T-cell (primary cell): ENCODE measurements at regions not wholly inside any gene's neighbourhood (a gene's known extent, or its start where the extent isn't known, plus 50 kb on each side); places are given as distances from the start of the nearest gene placed in this dataset.
"Not testable (repeated sequence)": the region's sequence is repeated elsewhere in the genome, so short reads cannot be mapped to it uniquely, and the experiment has no call there.

ENCODE experiments used
- ATAC-seq, 4 experiments: fragments of 200-7000 bp in 3 of 4; fragments of 150-1000 bp in 1 of 4; cut with Tn5 transposase; replicated peaks in 1 of 4; 1 replicate in 3 of 4; 2 replicates in 1 of 4; pipeline ENCODE4 v1.10.0; 2021; ENCODE audit warnings: moderate library complexity in 3 of 4, mild to moderate bottlenecking in 2 of 4, moderate number of reproducible peaks in 1 of 4
- CTCF ChIA-PET, 2 donors: fragments of 300-600 bp; sonication (Branson Sonifier 250); formaldehyde crosslinking; loops; one replicate each; lab custom pipeline; 2022; ENCODE audit warnings: antibody characterized with exemption in 2 of 2; lab: Charles Lee
- POLR2A ChIA-PET, 2 donors: fragments of 300-600 bp; sonication (Branson Sonifier 250); formaldehyde crosslinking; loops; one replicate each; lab custom pipeline; 2022; ENCODE audit warnings: antibody characterized with exemption in 2 of 2; lab: Charles Lee
- DNase-seq, 35 experiments: peaks; one replicate each; pipeline versions ENCODE4 v3.0.0 to v3.0.0-alpha.2; 2013 to 2023
- H3K27ac ChIP-seq: one replicate; pipeline ENCODE4 v1.5.1; 2013; ENCODE audit warnings: low read length
- H3K27me3 ChIP-seq, 2 experiments: replicated peaks in 1 of 2; 1 replicate in 1 of 2; 2 replicates in 1 of 2; pipeline versions ENCODE4 v1.6.1 to v1.7.0; 2013; ENCODE audit warnings: low read length in 1 of 2, mixed read lengths in 1 of 2; ENCODE audit not compliant: control insufficient read depth in 2 of 2, insufficient read depth in 2 of 2; ENCODE audit errors: extremely low read depth in 1 of 2
- H3K36me3 ChIP-seq, 2 donors: 1 replicate in 1 of 2; 2 replicates in 1 of 2; pipeline versions ENCODE4 v1.6.1 to v1.7.0; 2013; ENCODE audit warnings: low read length in 1 of 2; ENCODE audit not compliant: control insufficient read depth in 2 of 2, insufficient read depth in 1 of 2; ENCODE audit errors: extremely low read depth in 1 of 2
- H3K4me1 ChIP-seq, 2 experiments: 1 replicate in 1 of 2; 2 replicates in 1 of 2; pipeline versions ENCODE4 v1.6.1 to v1.7.0; 2013; ENCODE audit warnings: low read length in 2 of 2, mixed read lengths in 1 of 2; ENCODE audit not compliant: insufficient read depth in 2 of 2, control insufficient read depth in 1 of 2; ENCODE audit errors: extremely low read depth in 1 of 2
- H3K4me3 ChIP-seq, 2 donors: 1 replicate in 1 of 2; 2 replicates in 1 of 2; pipeline versions ENCODE4 v1.5.1 to v1.7.0; 2013; ENCODE audit warnings: mild to moderate bottlenecking in 2 of 2, low read length in 1 of 2, moderate library complexity in 1 of 2; ENCODE audit not compliant: control insufficient read depth in 1 of 2; ENCODE audit errors: extremely low read depth in 1 of 2
- H3K9me3 ChIP-seq: 2 replicates; pipeline ENCODE4 v1.7.0; 2013
- H3K27ac Mint-ChIP-seq, 2 donors: one replicate each; pipeline ENCODE4 v1.8.0; 2020 to 2021; ENCODE audit warnings: mild to moderate bottlenecking in 2 of 2, mixed read lengths in 2 of 2
- H3K27me3 Mint-ChIP-seq, 2 donors: one replicate each; pipeline ENCODE4 v1.8.0; 2021 to 2022; ENCODE audit warnings: mixed read lengths in 2 of 2
- H3K36me3 Mint-ChIP-seq: one replicate; pipeline ENCODE4 v1.8.0; 2021; ENCODE audit warnings: mixed read lengths
- H3K4me1 Mint-ChIP-seq, 3 donors: one replicate each; pipeline ENCODE4 v1.8.0; 2020 to 2022; ENCODE audit warnings: mixed read lengths in 3 of 3, mild to moderate bottlenecking in 1 of 3
- H3K4me3 Mint-ChIP-seq, 3 donors: one replicate each; pipeline ENCODE4 v1.8.0; 2020 to 2022; ENCODE audit warnings: mild to moderate bottlenecking in 3 of 3, mixed read lengths in 3 of 3, moderate library complexity in 3 of 3
- H3K9me3 Mint-ChIP-seq, 3 donors: one replicate each; pipeline ENCODE4 v1.8.0; 2020 to 2022; ENCODE audit warnings: mixed read lengths in 3 of 3
- WGBS: methylation state at CpG from one replicate; pipeline ENCODE4 v1.1.5; 2013; ENCODE audit warnings: missing lambda C conversion rate; ENCODE audit not compliant: insufficient coverage; 5-methylcytosine and 5-hydroxymethylcytosine counted together

DNA sequence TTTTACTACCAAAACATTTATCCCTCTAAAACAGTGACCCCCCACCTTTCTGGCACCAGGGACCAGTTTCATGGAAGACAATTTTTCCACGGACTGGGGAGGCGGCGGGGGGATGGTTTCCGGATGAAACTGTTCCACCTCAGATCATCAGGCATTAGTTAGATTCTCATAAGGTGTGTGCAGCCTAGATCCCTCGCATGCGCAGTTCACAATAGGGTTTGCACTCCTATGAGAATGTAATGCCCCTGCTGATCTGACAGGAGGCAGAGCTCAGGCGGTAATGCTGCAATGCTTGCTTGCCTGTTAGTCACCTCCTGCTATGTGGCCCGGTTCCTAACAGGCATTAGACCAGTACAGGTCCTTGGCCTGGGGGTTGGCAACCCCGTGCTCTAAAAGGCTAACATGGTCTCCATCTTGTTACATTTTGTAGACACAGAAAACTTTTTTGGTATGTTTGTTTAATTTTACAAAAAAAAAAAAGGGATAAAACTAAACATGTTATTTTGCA is 133.1 kb downstream of the DHRS2 start:
- ATAC-seq, H3K27ac Mint-ChIP-seq, H3K4me1 Mint-ChIP-seq, H3K4me3 ChIP-seq, H3K27me3 ChIP-seq, POLR2A ChIA-PET, CTCF ChIA-PET, H3K4me3 Mint-ChIP-seq, H3K9me3 ChIP-seq, H3K9me3 Mint-ChIP-seq, DNase-seq, H3K27ac ChIP-seq, H3K36me3 Mint-ChIP-seq, H3K36me3 ChIP-seq, H3K4me1 ChIP-seq: not testable (repeated sequence)
- H3K27me3 Mint-ChIP-seq = peaks cover 29 to 37% of the 10 kb centered on the region in 2 donors
- WGBS = 82% methylated on average over 6 of the region's 9 CpGs

DNA sequence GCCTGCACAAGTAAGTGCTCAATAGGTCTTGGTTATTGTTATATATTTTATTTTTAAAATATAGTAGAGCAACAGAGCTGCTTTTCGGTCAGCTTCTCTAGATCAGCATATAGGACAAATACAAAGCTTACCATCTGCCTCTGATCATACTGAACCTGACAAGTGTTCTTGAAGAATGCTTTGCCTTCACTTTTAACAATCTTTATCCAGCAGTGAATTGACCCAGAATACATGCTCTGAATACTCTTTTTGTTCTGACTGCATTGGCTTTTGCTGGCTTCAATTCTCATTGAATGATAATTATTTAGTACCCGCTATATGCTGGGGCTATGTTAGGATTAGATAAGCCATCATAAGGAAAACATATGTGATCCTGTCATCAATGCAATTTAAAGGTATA is 137.8 kb downstream of the DHRS2 start:
- ChIA-PET CTCF (no interaction called here), POLR2A (no interaction called here)
- Histone ChIP-seq H3K36me3 (no peaks in the 10 kb centered on the region), H3K27me3 (peaks cover 0 to 15% of the 10 kb centered on the region in 2 experiments), H3K4me3 (no peak overlapping the region), H3K27ac (no peak overlapping the region), H3K9me3 (no peaks in the 10 kb centered on the region), H3K4me1 (no peaks in the 10 kb centered on the region)
- no peak for ATAC-seq
- H3K27me3 Mint-ChIP-seq = peaks cover 37 to 38% of the 10 kb centered on the region in 2 donors
- WGBS = 83% methylated on average over 1 of the region's 2 CpGs
- no peak for DNase-seq
- H3K27ac Mint-ChIP-seq = no peak overlapping the region
- H3K4me1 Mint-ChIP-seq = no peaks in the 10 kb centered on the region
- H3K9me3 Mint-ChIP-seq = no peaks in the 10 kb centered on the region
- no peaks in the 10 kb centered on the region for H3K36me3 Mint-ChIP-seq
- no peak overlapping the region for H3K4me3 Mint-ChIP-seq

DNA sequence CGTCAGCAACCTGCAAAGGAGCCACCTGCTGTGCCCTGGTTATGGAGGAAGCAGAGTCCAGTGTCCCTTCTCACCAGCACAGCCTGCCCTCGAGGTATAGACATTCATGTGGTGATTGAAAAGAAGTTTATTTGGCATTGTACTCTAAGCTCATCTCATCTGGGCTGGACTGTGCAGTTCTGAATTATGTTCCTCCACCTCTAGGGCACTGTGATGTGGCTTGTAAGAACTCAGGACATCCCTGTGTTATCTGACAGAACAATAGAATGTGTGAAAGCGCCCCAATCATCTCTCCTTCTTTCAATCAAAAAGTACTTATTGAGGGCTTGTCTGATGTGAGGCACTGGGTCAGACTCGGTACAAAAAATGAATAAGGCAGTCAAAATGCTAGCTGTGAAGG is 140.1 kb downstream of the DHRS2 start:
- Histone ChIP-seq H3K27ac (no peak overlapping the region), H3K36me3 (no peaks in the 10 kb centered on the region), H3K9me3 (no peaks in the 10 kb centered on the region), H3K4me3 (no peak overlapping the region), H3K27me3 (peaks cover 0 to 15% of the 10 kb centered on the region in 2 experiments), H3K4me1 (no peaks in the 10 kb centered on the region)
- ATAC-seq (no peak), DNase-seq (no peak)
- Mint-ChIP-seq H3K9me3 (no peaks in the 10 kb centered on the region), H3K27ac (no peak overlapping the region), H3K4me1 (no peaks in the 10 kb centered on the region), H3K4me3 (no peak overlapping the region), H3K36me3 (no peaks in the 10 kb centered on the region), H3K27me3 (peaks cover 51 to 54% of the 10 kb centered on the region in 2 donors)
- ChIA-PET CTCF (no interaction called here), POLR2A (no interaction called here)
- no CpG with 5 or more reads among the region's 4 CpGs for WGBS

DNA sequence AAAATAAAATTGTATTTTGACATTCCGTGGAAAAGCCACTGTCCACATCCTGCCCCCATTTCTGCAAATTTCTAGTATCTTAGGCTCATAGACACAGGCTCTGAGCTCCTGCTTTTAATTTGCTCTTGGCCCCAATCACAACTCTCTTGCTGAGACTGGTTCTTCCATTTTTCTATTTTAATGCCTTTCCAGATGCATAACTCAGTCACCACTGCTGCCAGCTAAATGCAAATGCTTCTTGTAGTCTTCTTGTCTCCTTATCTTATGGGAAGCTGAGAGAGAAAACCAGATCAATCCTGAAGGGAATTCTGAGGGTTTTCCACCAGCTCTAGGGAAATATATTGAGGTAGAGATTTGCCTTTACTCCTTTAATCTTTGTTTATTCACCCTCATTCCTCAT is 149.0 kb downstream of the DHRS2 start:
- ChIA-PET POLR2A (no interaction called here), CTCF (no interaction called here)
- no peaks in the 10 kb centered on the region for H3K27me3 ChIP-seq
- H3K9me3 Mint-ChIP-seq = no peaks in the 10 kb centered on the region
- no peak overlapping the region for H3K4me3 ChIP-seq
- DNase-seq = no peak
- no peaks in the 10 kb centered on the region for H3K9me3 ChIP-seq
- no peaks in the 10 kb centered on the region for H3K4me1 ChIP-seq
- H3K4me3 Mint-ChIP-seq = no peak overlapping the region
- H3K4me1 Mint-ChIP-seq = no peaks in the 10 kb centered on the region
- WGBS = 100% methylated on average over 1 of the region's 1 CpG
- no peak overlapping the region for H3K27ac Mint-ChIP-seq
- no peaks in the 10 kb centered on the region for H3K36me3 Mint-ChIP-seq
- ATAC-seq = no peak
- no peaks in the 10 kb centered on the region for H3K36me3 ChIP-seq
- H3K27ac ChIP-seq = no peak overlapping the region
- H3K27me3 Mint-ChIP-seq = peaks cover 24 to 62% of the 10 kb centered on the region in 2 donors

DNA sequence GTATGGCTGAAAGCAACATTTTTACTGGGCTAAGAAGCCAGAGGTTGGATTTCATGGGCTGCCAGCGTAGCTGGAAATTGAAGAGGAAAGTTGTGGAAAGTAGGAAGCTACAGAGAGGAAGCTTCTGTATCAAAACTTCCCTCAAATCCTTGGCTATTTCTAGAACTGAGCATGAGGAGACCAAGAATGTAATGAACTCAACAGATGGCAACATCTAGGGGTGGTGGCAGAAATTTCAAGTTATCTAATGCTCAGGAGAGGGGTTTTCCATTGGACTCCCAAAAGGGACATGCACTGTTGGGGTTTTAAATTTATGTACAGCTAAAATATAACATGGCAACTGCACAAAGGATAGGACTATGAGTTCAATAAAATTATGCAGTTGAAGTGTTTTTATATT is 151.3 kb downstream of the DHRS2 start:
- H3K9me3 Mint-ChIP-seq = no peaks in the 10 kb centered on the region
- DNase-seq (no peak), ATAC-seq (no peak)
- H3K27ac Mint-ChIP-seq = no peak overlapping the region
- Histone ChIP-seq H3K4me1 (no peaks in the 10 kb centered on the region), H3K27ac (no peak overlapping the region), H3K36me3 (no peaks in the 10 kb centered on the region), H3K4me3 (no peak overlapping the region), H3K27me3 (no peaks in the 10 kb centered on the region), H3K9me3 (no peaks in the 10 kb centered on the region)
- H3K27me3 Mint-ChIP-seq = peaks cover 12 to 58% of the 10 kb centered on the region in 2 donors
- no peaks in the 10 kb centered on the region for H3K36me3 Mint-ChIP-seq
- H3K4me1 Mint-ChIP-seq = no peaks in the 10 kb centered on the region
- ChIA-PET POLR2A (no interaction called here), CTCF (no interaction called here)
- no CpG with 5 or more reads among the region's 1 CpG for WGBS
- no peak overlapping the region for H3K4me3 Mint-ChIP-seq

DNA sequence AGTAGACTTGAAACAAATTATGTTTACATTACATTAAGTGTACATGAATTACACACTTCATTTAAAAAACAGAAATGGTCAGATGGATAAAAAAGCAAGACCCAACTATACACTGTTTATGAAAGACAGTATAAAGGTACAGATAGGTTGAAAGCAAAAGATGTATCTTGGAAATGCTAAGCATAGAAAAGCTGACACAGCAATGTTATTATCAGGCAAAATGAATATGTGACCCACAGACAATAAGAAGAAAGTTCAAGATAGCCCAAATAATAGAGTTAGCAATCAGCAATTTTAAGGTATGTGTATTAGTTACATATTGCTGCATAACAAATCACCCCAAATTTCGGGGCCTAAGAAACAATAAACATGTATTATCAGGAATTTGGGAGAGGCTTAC is 153.5 kb downstream of the DHRS2 start:
- Histone ChIP-seq H3K27me3 (no peaks in the 10 kb centered on the region), H3K36me3 (no peaks in the 10 kb centered on the region), H3K27ac (no peak overlapping the region), H3K4me1 (no peaks in the 10 kb centered on the region), H3K9me3 (no peaks in the 10 kb centered on the region), H3K4me3 (no peak overlapping the region)
- DNase-seq (no peak), ATAC-seq (no peak)
- CTCF ChIA-PET = no interaction called here
- Mint-ChIP-seq H3K27me3 (peaks cover 17 to 53% of the 10 kb centered on the region in 2 donors), H3K36me3 (no peaks in the 10 kb centered on the region), H3K27ac (no peak overlapping the region), H3K4me3 (no peak overlapping the region), H3K4me1 (no peaks in the 10 kb centered on the region), H3K9me3 (no peaks in the 10 kb centered on the region)
- POLR2A ChIA-PET = no interaction called here
- no CpG with 5 or more reads among the region's 1 CpG for WGBS

DNA sequence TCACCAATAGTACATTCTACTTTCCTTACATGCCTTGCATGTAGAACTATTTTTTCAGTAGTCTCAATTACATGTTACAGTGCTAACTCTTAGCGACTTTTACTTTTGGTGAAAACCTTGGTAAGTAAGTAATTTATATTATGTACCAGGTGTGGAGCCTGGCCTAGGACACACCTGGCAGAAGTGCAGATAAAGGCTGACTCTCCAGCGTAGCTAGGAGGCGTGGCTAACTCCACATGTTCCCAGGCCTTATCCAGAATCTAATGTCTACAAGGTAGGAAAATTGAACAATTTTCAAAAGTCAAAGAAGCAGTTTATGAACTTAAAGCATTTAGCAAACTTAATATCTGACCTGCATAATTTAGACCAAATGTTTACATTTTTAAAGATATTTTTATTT is 157.4 kb downstream of the DHRS2 start:
- no CpG with 5 or more reads among the region's 3 CpGs for WGBS
- no peak overlapping the region for H3K4me3 Mint-ChIP-seq

More for the DNA sequence above, 157.4 kb downstream of the DHRS2 start:
- no peak overlapping the region for H3K27ac Mint-ChIP-seq
- no peaks in the 10 kb centered on the region for H3K27me3 ChIP-seq
- H3K9me3 Mint-ChIP-seq = peaks cover 0 to 2% (median 0%) of the 10 kb centered on the region in 3 donors
- H3K9me3 ChIP-seq = no peaks in the 10 kb centered on the region
- POLR2A ChIA-PET = no interaction called here
- peaks cover 16 to 32% of the 10 kb centered on the region in 2 donors for H3K27me3 Mint-ChIP-seq
- no peak overlapping the region for H3K27ac ChIP-seq
- no peaks in the 10 kb centered on the region for H3K36me3 ChIP-seq
- no peak overlapping the region for H3K4me3 ChIP-seq
- no peaks in the 10 kb centered on the region for H3K4me1 Mint-ChIP-seq
- no peak for DNase-seq
- no peak for ATAC-seq
- CTCF ChIA-PET = no interaction called here
- no peaks in the 10 kb centered on the region for H3K4me1 ChIP-seq
- H3K36me3 Mint-ChIP-seq = no peaks in the 10 kb centered on the region
